ENCODE measurements at regions not wholly inside any gene's neighbourhood (a gene's known extent, or its start where the extent isn't known, plus 50 kb on each side); places are given as distances from the start of the nearest gene placed in this dataset.

GRCh38 chr1:87757676-87758075 lies 429.0 kb downstream of the LMO4 start:
- Mint-ChIP-seq H3K9me3 (peaks cover 0 to 3% (median 0%) of the 10 kb centered on the region in 11 donors), H3K4me3 (no peak overlapping the region), H3K27ac (no peak overlapping the region), H3K36me3 (no peaks in the 10 kb centered on the region), H3K4me1 (peaks cover 0 to 4% (median 0%) of the 10 kb centered on the region in 7 donors), H3K27me3 (peaks cover 0 to 9% (median 5%) of the 10 kb centered on the region in 5 donors)
- Histone ChIP-seq H3K9me3 (ENCODE audit: control insufficient read depth in 2 of 3, low read length in 3 of 3) (no peaks in the 10 kb centered on the region), H3K36me3 (ENCODE audit: control insufficient read depth in 2 of 3, insufficient read depth in 3 of 3, low read length in 3 of 3) (no peaks in the 10 kb centered on the region), H3K27me3 (ENCODE audit: control insufficient read depth in 2 of 2, insufficient read depth in 2 of 2, low read length in 2 of 2) (no peaks in the 10 kb centered on the region), H3K27ac (ENCODE audit: low read depth, low read length) (no peak overlapping the region), H3K4me3 (ENCODE audit: low read length) (no peak overlapping the region), H3K4me1 (ENCODE audit: control insufficient read depth in 2 of 2, insufficient read depth in 2 of 2, low read length in 2 of 2) (no peaks in the 10 kb centered on the region)
- CTCF ChIA-PET = no interaction called here
- ATAC-seq (no peak), DNase-seq (no peak)
- intact Hi-C loops (cut with micrococcal nuclease) = no loop called here
- POLR2A ChIA-PET = no interaction called here

- ATAC-seq = no peak
- Mint-ChIP-seq H3K4me3 (no peak overlapping the region), H3K27me3 (peaks cover 0 to 9% (median 5%) of the 10 kb centered on the region in 5 donors), H3K27ac (no peak overlapping the region), H3K4me1 (peaks cover 0 to 13% (median 0%) of the 10 kb centered on the region in 7 donors), H3K36me3 (no peaks in the 10 kb centered on the region), H3K9me3 (peaks cover 0 to 3% (median 0%) of the 10 kb centered on the region in 11 donors)
- Histone ChIP-seq H3K9me3 (ENCODE audit: control insufficient read depth in 2 of 3, low read length in 3 of 3) (no peaks in the 10 kb centered on the region), H3K4me3 (ENCODE audit: low read length) (no peak overlapping the region), H3K27me3 (ENCODE audit: control insufficient read depth in 2 of 2, insufficient read depth in 2 of 2, low read length in 2 of 2) (no peaks in the 10 kb centered on the region), H3K36me3 (ENCODE audit: control insufficient read depth in 2 of 3, insufficient read depth in 3 of 3, low read length in 3 of 3) (no peaks in the 10 kb centered on the region), H3K4me1 (ENCODE audit: control insufficient read depth in 2 of 2, insufficient read depth in 2 of 2, low read length in 2 of 2) (no peaks in the 10 kb centered on the region), H3K27ac (ENCODE audit: low read depth, low read length) (no peak overlapping the region)
- no peak for DNase-seq
- ChIA-PET CTCF (no interaction called here), POLR2A (no interaction called here)
- intact Hi-C loops (cut with micrococcal nuclease) = loop anchor here in 1 of 2 donors (5.0 kb wide), 1 partner anchor 432 kb away; the partner anchor contains the start of gene LMO4
These were observed 430.9 kb downstream of the LMO4 start for GRCh38 chr1:87759421-87760087.

DNA sequence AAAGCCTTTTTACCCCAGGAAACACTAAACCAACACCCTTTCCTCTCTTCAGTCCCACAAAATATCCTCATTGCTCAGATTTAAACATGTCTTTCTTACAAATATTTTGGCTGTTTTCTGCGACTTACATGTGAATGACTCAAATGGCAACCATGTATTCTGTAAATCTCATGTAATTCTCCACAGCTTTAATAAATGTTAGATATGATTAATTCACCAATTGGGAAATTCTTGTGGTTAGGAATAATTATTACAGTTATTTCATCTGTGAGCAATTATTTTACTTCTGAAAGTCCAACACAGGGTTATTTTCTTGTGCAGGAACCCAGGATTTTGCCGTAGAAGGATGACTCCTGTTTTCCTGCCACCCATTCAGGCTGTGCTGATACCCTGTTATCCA lies 431.5 kb downstream of the LMO4 start:
- Histone ChIP-seq H3K27me3 (ENCODE audit: control insufficient read depth in 2 of 2, insufficient read depth in 2 of 2, low read length in 2 of 2) (no peaks in the 10 kb centered on the region), H3K9me3 (ENCODE audit: control insufficient read depth in 2 of 3, low read length in 3 of 3) (no peaks in the 10 kb centered on the region), H3K36me3 (ENCODE audit: control insufficient read depth in 2 of 3, insufficient read depth in 3 of 3, low read length in 3 of 3) (no peaks in the 10 kb centered on the region), H3K4me1 (ENCODE audit: control insufficient read depth in 2 of 2, insufficient read depth in 2 of 2, low read length in 2 of 2) (no peaks in the 10 kb centered on the region), H3K4me3 (ENCODE audit: low read length) (no peak overlapping the region), H3K27ac (ENCODE audit: low read depth, low read length) (no peak overlapping the region)
- Mint-ChIP-seq H3K9me3 (peaks cover 0 to 1% (median 0%) of the 10 kb centered on the region in 11 donors), H3K4me1 (peaks cover 0 to 13% (median 0%) of the 10 kb centered on the region in 7 donors), H3K27ac (no peak overlapping the region), H3K27me3 (peaks cover 0 to 10% (median 5%) of the 10 kb centered on the region in 5 donors), H3K36me3 (no peaks in the 10 kb centered on the region), H3K4me3 (no peak overlapping the region)
- ChIA-PET POLR2A (no interaction called here), CTCF (no interaction called here)
- no peak for DNase-seq
- ATAC-seq = no peak
- intact Hi-C loops (cut with micrococcal nuclease) = loop anchor here in 1 of 2 donors (5.0 kb wide), 1 partner anchor 433 kb away; the partner anchor contains the start of gene LMO4

GRCh38 chr1:87760654-87761053 lies 432.0 kb downstream of the LMO4 start:
- intact Hi-C loops (cut with micrococcal nuclease) = loop anchor here in 1 of 2 donors (5.0 kb wide), 1 partner anchor 433 kb away; the partner anchor contains the start of gene LMO4

DNA sequence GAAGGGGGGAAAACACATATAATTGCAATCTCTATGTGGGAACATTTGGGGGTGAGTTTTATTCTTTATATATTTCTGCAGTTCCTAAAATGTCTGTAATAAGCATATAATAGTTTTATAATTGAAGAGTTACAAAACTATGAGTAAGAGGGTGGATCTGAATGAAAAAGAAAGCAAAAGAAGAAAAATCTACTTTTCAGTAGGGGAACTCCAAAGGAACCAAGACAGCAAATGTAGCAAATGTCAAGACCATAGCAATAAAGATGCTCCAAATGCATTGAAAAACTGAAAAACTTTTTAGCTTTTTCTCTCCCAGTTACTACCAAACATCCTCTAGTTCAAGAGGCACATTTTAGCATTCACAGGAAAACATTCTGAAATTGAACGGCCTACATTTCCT lies 434.8 kb downstream of the LMO4 start:
- DNase-seq (no peak), ATAC-seq (no peak)
- Histone ChIP-seq H3K4me1 (ENCODE audit: control insufficient read depth in 2 of 2, insufficient read depth in 2 of 2, low read length in 2 of 2) (no peaks in the 10 kb centered on the region), H3K36me3 (ENCODE audit: control insufficient read depth in 2 of 3, insufficient read depth in 3 of 3, low read length in 3 of 3) (no peaks in the 10 kb centered on the region), H3K27ac (ENCODE audit: low read depth, low read length) (no peak overlapping the region), H3K9me3 (ENCODE audit: control insufficient read depth in 2 of 3, low read length in 3 of 3) (no peaks in the 10 kb centered on the region), H3K4me3 (ENCODE audit: low read length) (no peak overlapping the region), H3K27me3 (ENCODE audit: control insufficient read depth in 2 of 2, insufficient read depth in 2 of 2, low read length in 2 of 2) (no peaks in the 10 kb centered on the region)
- intact Hi-C loops (cut with micrococcal nuclease) = loop anchor here in 1 of 2 donors (5.0 kb wide), 1 partner anchor 436 kb away; the partner anchor contains the start of gene LMO4
- peaks cover 0 to 3% (median 0%) of the 10 kb centered on the region in 11 donors for H3K9me3 Mint-ChIP-seq
- ChIA-PET POLR2A (no interaction called here), CTCF (no interaction called here)
- H3K4me1 Mint-ChIP-seq = peaks cover 0 to 13% (median 0%) of the 10 kb centered on the region in 7 donors
- H3K4me3 Mint-ChIP-seq = no peak overlapping the region
- no peaks in the 10 kb centered on the region for H3K36me3 Mint-ChIP-seq
- H3K27me3 Mint-ChIP-seq = peaks cover 0 to 13% (median 5%) of the 10 kb centered on the region in 5 donors
- H3K27ac Mint-ChIP-seq = peak overlapping the region in 1 of 9 donors; percentile 6

More at GRCh38 chr1:87760654-87761053, 432.0 kb downstream of the LMO4 start:
- H3K36me3 ChIP-seq (ENCODE audit: control insufficient read depth in 2 of 3, insufficient read depth in 3 of 3, low read length in 3 of 3) = no peaks in the 10 kb centered on the region
- no peak overlapping the region for H3K4me3 Mint-ChIP-seq
- no peak for ATAC-seq
- POLR2A ChIA-PET = no interaction called here
- no peak for DNase-seq
- no peaks in the 10 kb centered on the region for H3K4me1 ChIP-seq (ENCODE audit: control insufficient read depth in 2 of 2, insufficient read depth in 2 of 2, low read length in 2 of 2)
- CTCF ChIA-PET = no interaction called here
- peaks cover 0 to 13% (median 5%) of the 10 kb centered on the region in 5 donors for H3K27me3 Mint-ChIP-seq
- H3K27ac ChIP-seq (ENCODE audit: low read depth, low read length) = no peak overlapping the region
- no peaks in the 10 kb centered on the region for H3K9me3 ChIP-seq (ENCODE audit: control insufficient read depth in 2 of 3, low read length in 3 of 3)
- peaks cover 0 to 13% (median 0%) of the 10 kb centered on the region in 7 donors for H3K4me1 Mint-ChIP-seq
- H3K27ac Mint-ChIP-seq = no peak overlapping the region
- H3K36me3 Mint-ChIP-seq = no peaks in the 10 kb centered on the region
- no peak overlapping the region for H3K4me3 ChIP-seq (ENCODE audit: low read length)
- H3K9me3 Mint-ChIP-seq = peaks cover 0 to 2% (median 0%) of the 10 kb centered on the region in 11 donors
- no peaks in the 10 kb centered on the region for H3K27me3 ChIP-seq (ENCODE audit: control insufficient read depth in 2 of 2, insufficient read depth in 2 of 2, low read length in 2 of 2)

GRCh38 chr1:87765057-87765680 lies 436.5 kb downstream of the LMO4 start:
- H3K4me1 ChIP-seq (ENCODE audit: control insufficient read depth in 2 of 2, insufficient read depth in 2 of 2, low read length in 2 of 2) = no peaks in the 10 kb centered on the region
- H3K27ac ChIP-seq (ENCODE audit: low read depth, low read length) = no peak overlapping the region
- POLR2A ChIA-PET = no interaction called here
- DNase-seq (no peak), ATAC-seq (no peak)
- no peak overlapping the region for H3K27ac Mint-ChIP-seq
- CTCF ChIA-PET = no interaction called here
- H3K4me3 ChIP-seq (ENCODE audit: low read length) = no peak overlapping the region
- H3K27me3 Mint-ChIP-seq = peaks cover 0 to 17% (median 5%) of the 10 kb centered on the region in 5 donors
- H3K36me3 ChIP-seq (ENCODE audit: control insufficient read depth in 2 of 3, insufficient read depth in 3 of 3, low read length in 3 of 3) = no peaks in the 10 kb centered on the region
- intact Hi-C loops (cut with micrococcal nuclease) = no loop called here
- H3K9me3 ChIP-seq (ENCODE audit: control insufficient read depth in 2 of 3, low read length in 3 of 3) = no peaks in the 10 kb centered on the region
- peaks cover 0 to 8% (median 0%) of the 10 kb centered on the region in 11 donors for H3K9me3 Mint-ChIP-seq
- H3K36me3 Mint-ChIP-seq = no peaks in the 10 kb centered on the region
- no peak overlapping the region for H3K4me3 Mint-ChIP-seq
- no peaks in the 10 kb centered on the region for H3K27me3 ChIP-seq (ENCODE audit: control insufficient read depth in 2 of 2, insufficient read depth in 2 of 2, low read length in 2 of 2)
- peaks cover 0 to 10% (median 0%) of the 10 kb centered on the region in 7 donors for H3K4me1 Mint-ChIP-seq
